HepG2 (cell line): ENCODE measurements at regions not wholly inside any gene's neighbourhood (a gene's known extent, or its start where the extent isn't known, plus 50 kb on each side); places are given as distances from the start of the nearest gene placed in this dataset.

ENCODE experiments used
- CREB1 ChIP-seq, 2 experiments: fragments of 450-650 bp in 1 of 2; IDR thresholded peaks; 2 replicates each; pipeline ENCODE4 v1.6.1; 2016 to 2017; ENCODE audit warnings: control low read depth in 1 of 2, mild to moderate bottlenecking in 1 of 2, missing compliant biosample characterization in 1 of 2, missing genetic modification characterization in 1 of 2
- PHF20 ChIP-seq: sonication (generic); formaldehyde crosslinking; IDR thresholded peaks from 2 replicates; pipeline ENCODE4 v1.5.0; 2020; ENCODE audit warnings: mild to moderate bottlenecking, missing genetic modification reagents
- POLR2AphosphoS5 ChIP-seq: IDR thresholded peaks from 2 replicates; pipeline ENCODE4 v1.6.1; 2012; ENCODE audit warnings: low read depth, low read length
- ZMYM4 ChIP-seq: sonication (generic); formaldehyde crosslinking; IDR thresholded peaks from 2 replicates; pipeline ENCODE4 v1.8.1; 2023; ENCODE audit warnings: mild to moderate bottlenecking, missing genetic modification reagents
- ZNF274 ChIP-seq: sonication (generic); formaldehyde crosslinking; IDR thresholded peaks from 2 replicates; pipeline ENCODE4 v1.5.1; 2020; ENCODE audit warnings: mild to moderate bottlenecking, missing genetic modification reagents
- ZNF337 ChIP-seq: sonication (generic); formaldehyde crosslinking; IDR thresholded peaks from 2 replicates; pipeline ENCODE4 v1.5.1; 2020; ENCODE audit warnings: missing genetic modification reagents, low read depth, mild to moderate bottlenecking, borderline replicate concordance
- TF ChIP-seq, protein P1 (sequence below): sonication (generic); formaldehyde crosslinking; IDR thresholded peaks from 2 replicates; pipeline ENCODE4 v1.8.0; 2022; ENCODE audit warnings: missing genetic modification reagents, mild to moderate bottlenecking, moderate library complexity, borderline replicate concordance
- TF ChIP-seq, protein P2 (sequence below): sonication (generic); formaldehyde crosslinking; IDR thresholded peaks from 2 replicates; pipeline ENCODE4 v1.5.0; 2020; ENCODE audit warnings: mild to moderate bottlenecking, missing genetic modification reagents, moderate library complexity

DNA sequence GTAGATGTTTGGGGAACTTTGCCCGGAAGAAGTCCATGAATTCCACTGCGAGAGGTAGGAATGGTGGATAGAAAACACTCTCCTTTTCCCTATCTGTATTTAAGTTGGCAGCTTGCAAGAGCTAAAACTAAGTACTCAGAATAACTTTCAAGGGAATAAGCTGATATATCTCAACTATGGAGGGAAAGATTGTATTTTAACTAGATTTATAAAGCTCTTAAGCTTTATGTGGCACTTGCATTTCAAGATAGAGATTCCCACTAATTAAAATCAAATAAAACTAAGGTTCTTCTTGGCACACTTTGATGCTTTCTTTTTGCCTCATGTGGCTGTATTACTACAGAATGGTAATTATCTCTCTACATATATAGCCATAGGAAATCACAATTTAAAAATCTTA is 149.7 kb upstream of the STARD13 start:
- TF ChIP-seq CREB1 (IDR thresholded peaks at IDR 0.05) (no peak), CREB1 (CRISPR knock-in tag; IDR thresholded peaks at IDR 0.05) (no peak), PHF20 (CRISPR knock-in tag) (no peak), ZNF274 (no peak), POLR2AphosphoS5 (no peak), ZMYM4 (no peak), ZNF337 (CRISPR knock-in tag) (no peak)
- TF ChIP-seq, protein P1, sequence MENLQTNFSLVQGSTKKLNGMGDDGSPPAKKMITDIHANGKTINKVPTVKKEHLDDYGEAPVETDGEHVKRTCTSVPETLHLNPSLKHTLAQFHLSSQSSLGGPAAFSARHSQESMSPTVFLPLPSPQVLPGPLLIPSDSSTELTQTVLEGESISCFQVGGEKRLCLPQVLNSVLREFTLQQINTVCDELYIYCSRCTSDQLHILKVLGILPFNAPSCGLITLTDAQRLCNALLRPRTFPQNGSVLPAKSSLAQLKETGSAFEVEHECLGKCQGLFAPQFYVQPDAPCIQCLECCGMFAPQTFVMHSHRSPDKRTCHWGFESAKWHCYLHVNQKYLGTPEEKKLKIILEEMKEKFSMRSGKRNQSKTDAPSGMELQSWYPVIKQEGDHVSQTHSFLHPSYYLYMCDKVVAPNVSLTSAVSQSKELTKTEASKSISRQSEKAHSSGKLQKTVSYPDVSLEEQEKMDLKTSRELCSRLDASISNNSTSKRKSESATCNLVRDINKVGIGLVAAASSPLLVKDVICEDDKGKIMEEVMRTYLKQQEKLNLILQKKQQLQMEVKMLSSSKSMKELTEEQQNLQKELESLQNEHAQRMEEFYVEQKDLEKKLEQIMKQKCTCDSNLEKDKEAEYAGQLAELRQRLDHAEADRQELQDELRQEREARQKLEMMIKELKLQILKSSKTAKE (CRISPR knock-in tag): no peak
- TF ChIP-seq, protein P2, sequence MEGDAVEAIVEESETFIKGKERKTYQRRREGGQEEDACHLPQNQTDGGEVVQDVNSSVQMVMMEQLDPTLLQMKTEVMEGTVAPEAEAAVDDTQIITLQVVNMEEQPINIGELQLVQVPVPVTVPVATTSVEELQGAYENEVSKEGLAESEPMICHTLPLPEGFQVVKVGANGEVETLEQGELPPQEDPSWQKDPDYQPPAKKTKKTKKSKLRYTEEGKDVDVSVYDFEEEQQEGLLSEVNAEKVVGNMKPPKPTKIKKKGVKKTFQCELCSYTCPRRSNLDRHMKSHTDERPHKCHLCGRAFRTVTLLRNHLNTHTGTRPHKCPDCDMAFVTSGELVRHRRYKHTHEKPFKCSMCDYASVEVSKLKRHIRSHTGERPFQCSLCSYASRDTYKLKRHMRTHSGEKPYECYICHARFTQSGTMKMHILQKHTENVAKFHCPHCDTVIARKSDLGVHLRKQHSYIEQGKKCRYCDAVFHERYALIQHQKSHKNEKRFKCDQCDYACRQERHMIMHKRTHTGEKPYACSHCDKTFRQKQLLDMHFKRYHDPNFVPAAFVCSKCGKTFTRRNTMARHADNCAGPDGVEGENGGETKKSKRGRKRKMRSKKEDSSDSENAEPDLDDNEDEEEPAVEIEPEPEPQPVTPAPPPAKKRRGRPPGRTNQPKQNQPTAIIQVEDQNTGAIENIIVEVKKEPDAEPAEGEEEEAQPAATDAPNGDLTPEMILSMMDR (CRISPR knock-in tag): no peak
